Smooth muscle cell of the brain vasculature (primary cell): ENCODE measurements at regions not wholly inside any gene's neighbourhood (a gene's known extent, or its start where the extent isn't known, plus 50 kb on each side); places are given as distances from the start of the nearest gene placed in this dataset.

Experiments
- DNase-seq: peaks from one replicate; pipeline ENCODE4 v3.0.0-alpha.2; 2012; ENCODE audit warnings: low read depth, low spot score

DNA sequence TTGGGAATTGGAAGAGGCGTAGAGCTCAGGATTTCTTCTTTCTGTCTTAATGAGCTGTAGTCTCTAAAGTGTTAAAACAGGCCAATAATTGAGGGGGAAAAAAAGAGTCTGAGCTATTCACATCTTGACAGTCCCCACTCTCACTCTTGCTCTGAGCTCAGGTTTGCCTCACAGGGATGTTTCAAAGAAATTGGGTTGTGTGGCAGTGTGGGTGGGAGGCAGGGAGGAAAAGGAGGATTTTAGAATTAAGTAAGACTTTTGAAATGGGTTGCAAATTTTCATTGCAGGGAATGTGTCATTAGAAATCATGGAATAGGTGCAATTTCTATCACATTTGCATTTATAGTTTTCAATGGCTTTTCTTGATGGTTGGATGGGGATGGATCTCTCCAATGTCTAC, 338.8 kb upstream of the KIRREL3 start:
- DNase-seq = no peak

DNA sequence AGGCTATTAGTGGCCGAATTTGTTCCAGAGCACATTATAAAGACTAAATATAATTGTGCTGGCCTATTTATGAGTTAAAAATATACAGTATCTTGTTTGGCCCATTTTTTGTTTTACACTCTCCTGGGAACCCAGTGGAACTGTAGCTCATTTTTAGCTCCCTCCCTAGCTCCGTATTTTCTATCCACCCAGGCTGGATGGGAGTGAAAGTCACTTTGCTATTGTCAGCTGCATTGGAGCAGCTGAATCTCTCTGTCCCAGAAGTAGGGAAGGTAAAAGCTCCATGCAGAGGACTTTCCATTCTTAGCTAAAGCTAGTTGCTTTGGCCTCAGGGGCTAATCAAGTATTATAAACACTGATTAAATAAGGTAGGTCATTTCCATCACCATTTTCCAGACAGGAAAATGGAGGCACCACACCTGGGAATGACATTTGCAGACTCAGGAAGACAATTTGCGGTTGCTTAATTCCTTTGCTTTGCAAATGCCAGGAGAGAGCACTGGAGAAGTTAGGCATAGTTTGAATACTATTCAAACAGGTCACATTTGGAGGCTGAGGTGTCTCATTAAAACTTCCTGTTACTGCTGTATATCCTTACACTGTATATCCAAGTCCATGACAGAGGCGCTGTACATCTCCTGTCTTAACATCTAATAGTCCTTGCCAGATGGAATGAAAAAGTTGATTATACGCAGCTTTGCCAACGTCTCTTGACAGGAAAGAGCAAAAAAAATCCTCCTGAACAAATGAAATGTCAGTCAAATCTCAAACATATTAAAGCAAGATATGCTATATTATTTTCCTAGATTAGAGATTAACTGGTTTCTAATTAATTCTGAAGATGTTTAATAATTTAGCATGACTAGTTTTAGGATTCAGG, 338.1 kb upstream of the KIRREL3 start:
- DNase-seq = no peak

DNA sequence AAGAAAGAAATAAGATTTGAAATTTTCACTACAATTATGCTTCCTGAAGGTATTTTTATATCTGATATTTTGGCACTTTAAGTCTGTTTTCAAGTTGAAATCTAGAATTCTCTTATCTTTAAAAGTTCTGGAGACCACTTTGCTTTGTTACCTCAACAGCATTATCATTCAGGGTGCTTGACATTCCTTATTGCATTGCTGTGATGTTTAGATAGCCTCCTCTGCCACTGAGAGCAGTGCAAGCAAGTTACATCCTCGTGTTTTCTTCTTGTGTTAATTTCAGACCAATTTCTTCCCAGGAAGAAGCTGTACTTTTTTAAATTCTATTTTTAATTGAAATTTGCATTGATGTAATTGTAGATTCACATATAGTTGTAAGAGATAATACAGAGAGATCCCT, 333.9 kb upstream of the KIRREL3 start:
- no peak for DNase-seq

DNA sequence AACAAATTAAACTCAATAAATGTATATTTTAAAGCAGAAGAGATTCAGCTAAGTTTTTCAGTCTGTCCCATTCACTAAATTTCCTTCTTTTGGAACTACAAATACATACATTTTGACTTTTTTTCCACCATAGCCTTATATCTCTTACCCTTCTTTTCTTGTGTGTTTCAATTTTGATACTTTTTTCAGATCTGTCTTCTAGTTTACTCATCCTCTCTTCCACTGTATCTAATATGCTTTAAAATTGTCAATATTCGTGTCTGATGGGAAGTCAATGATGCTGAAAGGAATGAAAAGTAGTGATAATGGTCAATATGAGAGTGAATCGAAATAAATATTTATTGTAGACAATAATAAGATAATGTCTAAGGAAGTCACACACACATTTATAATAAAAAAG, 332.3 kb upstream of the KIRREL3 start:
- no peak for DNase-seq

DNA sequence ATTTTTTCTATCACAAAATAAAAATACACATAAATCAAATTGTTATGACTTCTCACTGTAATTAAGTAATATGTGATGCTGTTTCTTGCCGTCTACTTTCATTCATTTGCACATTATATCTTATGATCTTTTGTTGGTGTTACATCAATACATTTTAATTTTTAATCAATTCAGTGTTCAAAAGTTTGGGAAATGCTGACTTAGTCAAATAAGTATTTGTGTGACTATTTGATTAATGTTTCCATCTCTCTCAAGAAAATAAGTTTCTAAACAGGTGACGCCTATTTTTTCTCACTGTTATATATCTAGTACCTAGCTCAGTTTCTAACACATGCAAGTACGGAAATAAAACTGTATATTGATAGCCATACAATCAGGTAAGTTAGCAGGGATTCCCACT, 329.5 kb upstream of the KIRREL3 start:
- DNase-seq = no peak

DNA sequence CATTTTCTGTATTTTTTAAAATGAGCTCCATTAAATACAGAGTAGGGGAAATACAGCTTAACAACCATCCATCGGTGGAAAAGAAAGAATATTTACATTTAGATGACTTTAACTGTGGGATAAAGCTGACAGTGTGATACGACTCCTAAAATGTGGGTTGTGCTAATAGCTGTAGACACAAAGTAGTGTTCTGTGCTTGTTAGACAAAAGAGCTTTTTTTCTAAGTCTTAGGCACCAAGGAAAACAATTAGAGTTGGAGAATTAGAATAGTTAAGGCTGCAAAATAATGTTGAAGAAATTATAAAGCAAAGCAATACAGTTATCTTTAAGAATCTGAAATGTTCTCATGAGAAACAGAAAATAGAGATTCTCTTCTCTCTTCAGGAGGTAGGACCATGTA, 307.7 kb upstream of the KIRREL3 start:
- DNase-seq = no peak

DNA sequence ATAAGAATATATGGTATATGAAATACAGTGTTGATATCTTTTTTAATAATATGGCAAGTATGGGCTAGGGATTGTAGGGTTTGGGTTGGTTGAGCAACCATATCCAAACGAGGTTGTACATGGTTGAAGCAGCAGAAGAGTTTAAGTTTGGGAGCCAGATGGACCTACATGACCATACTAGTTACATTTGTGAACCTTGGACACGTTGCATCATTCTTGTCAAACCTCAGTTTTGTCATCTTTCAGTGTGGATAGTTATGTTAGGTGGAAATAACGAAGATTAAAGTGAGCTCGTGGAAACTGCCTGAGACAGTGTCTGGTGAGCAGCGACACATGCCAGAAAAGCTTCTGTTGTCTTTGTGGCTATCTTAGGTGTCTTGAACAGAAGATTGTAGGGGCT, 307.1 kb upstream of the KIRREL3 start:
- no peak for DNase-seq

DNA sequence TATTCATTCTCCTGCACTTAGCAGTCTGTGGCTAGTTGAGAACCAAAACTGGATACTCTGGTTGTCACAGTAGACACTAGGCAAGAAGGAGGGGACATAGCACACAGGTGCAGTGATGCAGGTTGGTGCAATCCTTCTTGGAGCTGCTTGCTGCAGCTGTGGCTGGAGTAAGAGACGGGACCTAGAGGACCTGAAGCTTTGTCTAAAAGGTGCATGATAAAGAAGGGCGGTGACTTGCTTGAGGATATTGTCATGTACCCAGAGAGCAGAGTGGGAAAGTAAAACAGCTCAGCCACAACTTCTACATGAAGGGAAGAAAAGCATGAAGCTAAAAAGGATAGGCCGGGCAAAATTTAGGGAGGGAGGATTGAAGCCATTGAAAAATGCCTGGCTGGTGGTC, 304.1 kb upstream of the KIRREL3 start:
- no peak for DNase-seq

DNA sequence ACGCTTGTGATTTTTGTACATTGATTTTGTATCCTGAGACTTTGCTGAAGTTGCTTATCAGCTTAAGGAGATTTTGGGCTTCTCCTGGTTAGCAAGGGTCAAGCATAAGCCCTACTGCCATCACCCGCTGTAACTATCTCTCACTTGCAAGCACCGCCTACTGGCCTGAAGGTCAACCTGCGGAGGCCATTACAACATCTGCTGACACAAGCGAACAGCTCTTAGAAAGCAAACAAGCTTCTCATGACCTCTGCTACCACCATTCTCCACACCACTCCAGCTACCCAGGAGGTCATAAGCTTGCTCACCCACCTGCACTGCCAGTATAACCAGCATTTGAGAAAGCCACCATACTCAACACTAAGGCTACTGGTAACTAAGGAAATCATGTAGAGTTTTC, 288.4 kb upstream of the KIRREL3 start:
- no peak for DNase-seq

DNA sequence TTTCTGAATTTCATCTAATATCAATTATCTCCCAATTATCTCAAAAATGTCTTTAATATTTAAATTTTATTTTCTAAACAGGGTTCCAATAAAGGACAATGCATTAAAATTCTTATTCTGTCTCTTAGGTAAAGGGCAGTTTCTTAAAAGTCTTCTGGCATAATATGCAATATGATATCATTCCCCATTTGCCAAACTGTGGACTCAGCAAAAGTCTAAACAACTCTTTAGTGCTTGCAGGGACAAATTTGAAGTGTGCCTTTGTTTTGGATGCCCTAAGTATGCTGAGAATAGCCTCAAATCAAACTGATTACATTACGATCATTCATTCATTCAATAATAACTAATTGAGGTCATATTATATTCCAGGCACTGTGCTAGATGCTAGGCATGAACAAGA, 281.0 kb upstream of the KIRREL3 start:
- no peak for DNase-seq

DNA sequence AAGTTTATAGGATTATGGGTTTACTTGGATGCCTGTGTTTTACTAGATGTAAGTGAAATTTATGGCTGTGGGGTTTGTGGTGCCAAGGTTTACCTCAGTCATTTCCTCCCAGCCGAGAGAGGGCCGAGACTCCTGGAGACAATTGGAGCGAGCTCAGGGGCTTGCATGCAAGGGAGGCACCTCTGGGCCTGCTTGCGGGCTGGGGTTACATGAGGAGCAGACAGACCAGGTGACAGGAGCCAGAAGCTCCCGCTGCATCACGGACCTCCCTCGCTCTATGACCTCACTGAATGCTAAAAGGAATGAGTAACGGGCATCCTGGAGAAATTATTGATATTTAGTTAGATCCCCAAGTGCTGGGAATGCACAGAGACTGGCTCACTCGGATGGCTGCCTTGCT, 275.2 kb upstream of the KIRREL3 start:
- no peak for DNase-seq

DNA sequence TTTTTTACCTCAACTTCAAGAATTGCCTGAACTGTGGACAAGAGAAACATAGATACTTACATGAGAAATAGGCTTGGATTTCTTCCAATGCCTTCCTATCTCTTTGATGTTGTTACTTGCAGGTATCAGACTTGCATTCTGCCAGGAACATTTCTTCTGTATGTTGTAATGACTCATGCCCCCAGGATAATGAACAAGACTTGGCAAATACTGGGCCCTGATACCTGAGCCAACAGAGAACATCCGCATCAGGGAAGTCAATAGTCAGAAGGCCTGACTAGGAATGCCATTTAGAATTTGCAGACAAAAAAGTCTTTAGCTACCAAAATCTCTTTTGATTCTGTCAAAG, 273.7 kb upstream of the KIRREL3 start:
- DNase-seq = no peak

DNA sequence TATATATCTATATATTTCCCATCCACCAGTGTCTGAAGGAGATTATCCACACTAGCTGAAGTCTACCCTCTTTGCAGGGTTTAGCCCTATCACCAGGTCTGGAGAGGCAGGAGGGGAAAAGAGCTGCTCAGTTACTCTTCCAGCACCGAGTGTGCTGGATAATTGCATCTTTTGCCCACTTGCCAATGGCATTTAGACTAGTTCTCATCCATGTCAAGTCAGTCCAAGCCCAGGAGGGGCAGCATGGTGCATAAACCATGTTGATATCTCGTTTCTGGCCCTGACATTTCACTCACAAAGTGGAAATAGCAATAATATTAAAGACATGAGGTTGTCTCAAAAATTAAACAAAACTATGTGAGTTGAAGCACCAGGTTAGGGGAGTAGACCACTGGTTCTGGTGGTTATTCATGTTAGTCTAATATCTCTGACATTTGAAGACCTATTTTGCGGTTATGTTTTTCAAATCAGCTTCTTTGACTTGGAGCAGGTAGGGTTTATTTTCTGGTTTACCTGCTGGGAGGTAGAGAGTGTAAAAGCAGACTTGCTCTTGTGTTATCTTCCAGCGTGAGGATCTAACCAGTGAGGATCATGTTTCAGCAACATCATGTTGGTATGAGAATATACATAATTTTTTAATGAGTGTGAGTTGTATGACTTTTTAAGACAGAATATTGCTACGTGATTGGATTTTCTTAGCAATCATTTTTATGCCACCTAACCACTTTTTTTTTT, 273.2 kb upstream of the KIRREL3 start:
- DNase-seq = no peak

DNA sequence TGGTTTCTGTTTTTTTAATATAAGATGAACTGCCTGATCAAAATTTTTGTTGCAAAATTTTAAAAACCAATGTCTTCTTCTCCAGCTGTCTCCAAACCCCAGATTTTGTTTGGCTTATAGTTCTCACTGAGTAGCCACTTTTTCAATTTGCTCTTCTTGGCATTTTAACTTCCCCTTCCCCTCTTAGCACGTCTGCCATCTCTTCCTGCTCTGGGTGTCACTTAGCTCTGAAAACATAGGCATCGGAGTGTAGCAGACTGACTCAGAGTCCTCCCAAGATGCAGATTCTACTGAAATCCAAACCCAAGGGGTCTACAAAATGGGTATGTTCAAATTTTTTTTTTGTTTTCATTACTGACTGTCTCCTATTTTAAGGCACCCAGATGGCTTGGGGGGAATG, 270.3 kb upstream of the KIRREL3 start:
- DNase-seq = no peak

DNA sequence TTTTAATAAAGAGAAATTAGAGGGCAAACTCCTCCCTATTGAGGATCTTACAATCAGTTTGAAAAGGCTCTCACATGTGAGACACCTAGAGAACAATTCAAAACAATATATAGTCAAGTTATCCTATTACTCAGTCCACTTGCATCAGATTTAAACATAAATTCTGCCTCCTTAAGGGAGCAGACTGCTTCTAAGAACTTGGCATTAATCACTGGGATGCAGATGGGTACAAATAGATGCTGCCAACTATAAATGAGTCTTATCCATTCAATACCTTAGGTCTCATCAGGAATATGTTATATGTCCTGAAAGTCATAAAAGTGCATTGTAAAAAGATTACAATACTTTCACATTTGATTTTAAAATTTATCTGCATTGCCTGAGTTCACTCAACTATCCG, 269.3 kb upstream of the KIRREL3 start:
- no peak for DNase-seq

DNA sequence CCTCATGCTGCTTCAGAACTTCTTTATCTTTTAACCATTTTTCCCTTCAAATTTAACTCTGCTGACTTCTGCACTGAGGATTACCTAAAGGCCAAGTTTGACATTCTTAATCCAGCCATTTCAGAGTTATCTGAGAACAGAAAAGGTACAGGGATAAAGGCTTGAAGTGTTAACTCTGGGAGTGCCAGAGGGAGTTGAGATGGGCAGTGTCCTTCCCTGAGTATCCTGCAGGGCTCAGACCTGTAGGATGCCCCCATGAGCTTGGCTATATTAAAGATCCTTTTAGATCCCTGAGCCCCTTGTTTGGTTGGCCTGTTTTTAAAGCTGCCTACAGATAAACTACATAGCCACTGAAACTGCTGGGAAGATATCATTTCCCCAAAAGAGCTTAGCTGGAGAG, 268.4 kb upstream of the KIRREL3 start:
- DNase-seq = no peak

DNA sequence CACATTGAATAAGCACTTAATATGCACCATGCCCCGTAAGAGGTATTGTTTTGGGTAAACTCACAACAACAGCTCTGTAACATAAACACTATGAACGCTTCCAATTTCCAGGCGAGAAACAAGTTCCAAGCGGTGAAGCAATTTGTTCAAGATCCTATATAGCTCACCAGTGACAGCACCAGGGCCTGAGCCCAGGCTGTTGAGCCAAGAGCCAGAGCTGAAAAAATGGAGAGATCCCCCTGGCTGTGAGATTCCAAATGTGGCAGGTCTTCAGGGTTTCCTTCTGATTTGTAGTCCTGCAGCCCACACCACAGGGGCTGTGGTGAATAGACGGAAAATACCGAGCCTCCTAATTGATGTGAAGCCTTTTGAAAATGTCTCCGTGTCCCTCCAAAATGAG, 268.0 kb upstream of the KIRREL3 start:
- no peak for DNase-seq

DNA sequence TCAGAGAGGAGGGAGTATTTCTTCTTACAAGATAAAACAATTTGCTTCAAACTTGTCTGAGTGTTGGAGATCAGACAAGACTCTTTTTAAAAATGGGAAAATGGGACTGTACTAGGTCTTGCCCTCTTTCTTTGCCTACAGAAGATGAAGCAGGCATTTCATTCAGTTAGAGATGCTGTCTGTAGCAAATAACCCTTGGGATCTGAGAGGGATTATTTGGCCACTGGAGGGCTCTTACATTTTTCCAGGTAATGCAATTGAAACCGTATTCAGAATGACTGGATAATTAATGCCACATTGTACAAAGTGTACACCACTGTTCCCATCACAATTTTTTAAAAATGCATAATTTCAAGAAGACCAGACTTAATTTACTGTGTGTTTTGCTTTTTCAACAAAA, 258.5 kb upstream of the KIRREL3 start:
- DNase-seq = no peak

DNA sequence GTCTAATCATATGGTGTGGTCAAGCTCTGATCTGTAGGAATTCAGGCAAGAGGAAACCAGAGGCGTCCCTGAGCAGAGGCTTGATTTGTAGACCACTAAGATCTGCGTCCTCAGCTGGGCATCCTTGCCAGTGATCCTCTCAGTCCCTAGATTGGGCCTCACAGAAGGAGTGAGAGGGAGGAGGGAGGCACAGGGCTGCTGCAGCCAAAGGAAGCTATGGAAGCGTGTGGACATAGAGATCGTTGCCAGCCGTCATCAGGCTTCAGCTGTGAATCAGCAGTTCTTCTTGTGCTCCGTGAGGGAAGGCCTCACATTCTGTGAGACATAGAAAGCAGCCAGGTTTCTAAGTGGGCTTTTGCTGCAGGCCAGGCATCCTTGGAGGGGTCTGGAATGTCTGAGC, 254.6 kb upstream of the KIRREL3 start:
- no peak for DNase-seq

DNA sequence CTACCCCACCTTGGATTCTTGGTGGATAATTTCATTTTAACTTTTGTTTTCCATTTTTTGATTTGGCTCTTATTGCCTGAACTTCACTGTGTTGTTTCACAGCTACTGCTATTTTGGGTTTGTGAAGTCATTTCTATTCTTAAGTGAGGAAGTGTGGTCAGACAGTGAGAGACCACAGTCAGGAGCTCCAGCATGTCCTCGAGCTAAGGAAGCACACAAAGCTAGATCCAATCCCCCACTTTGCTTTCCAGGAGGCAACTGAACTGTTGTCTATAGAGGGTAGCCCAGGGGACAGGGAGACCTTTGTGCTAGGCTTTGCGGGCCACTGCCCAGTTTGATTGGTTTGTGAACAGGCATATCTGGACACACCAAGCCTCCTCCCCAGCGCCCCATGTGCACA, 251.8 kb upstream of the KIRREL3 start:
- no peak for DNase-seq

DNA sequence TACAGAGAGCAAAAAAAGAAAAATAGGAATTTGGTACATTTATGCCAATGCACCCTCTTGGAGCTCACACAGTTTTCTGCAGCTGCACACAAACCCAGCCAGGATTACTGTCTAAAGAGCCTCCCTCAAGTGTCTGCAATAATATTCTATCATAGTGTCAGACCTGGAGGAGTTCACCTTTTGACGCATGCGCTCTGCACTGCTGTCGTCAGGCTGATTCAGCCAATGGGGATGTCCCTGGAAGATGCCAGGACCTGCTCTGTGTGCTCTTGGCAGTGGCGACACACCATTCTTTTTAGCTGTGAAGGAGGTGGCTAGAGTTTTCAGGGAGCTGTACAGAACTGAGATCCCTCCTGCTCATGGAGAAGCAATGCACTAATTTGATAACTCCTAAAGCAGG, 249.0 kb upstream of the KIRREL3 start:
- no peak for DNase-seq

DNA sequence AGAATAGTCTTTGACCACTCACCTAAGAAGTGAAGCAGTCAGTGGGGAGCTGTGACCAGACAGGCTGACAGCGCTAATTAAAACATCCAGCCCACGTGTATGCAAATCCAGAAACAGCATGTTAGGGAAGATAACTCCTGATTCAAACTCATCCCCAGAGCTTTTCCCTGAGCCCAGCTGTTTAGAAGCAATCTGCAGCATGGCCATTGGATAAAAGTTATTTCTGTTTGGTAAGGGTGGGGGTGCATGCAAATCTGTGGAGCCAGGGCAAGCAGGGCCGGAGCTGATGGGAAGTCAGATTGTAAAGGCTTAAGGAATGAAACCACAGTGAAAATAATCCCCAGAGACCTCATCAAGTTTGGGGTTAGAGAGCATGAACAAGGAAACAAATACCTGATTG, 247.9 kb upstream of the KIRREL3 start:
- no peak for DNase-seq

DNA sequence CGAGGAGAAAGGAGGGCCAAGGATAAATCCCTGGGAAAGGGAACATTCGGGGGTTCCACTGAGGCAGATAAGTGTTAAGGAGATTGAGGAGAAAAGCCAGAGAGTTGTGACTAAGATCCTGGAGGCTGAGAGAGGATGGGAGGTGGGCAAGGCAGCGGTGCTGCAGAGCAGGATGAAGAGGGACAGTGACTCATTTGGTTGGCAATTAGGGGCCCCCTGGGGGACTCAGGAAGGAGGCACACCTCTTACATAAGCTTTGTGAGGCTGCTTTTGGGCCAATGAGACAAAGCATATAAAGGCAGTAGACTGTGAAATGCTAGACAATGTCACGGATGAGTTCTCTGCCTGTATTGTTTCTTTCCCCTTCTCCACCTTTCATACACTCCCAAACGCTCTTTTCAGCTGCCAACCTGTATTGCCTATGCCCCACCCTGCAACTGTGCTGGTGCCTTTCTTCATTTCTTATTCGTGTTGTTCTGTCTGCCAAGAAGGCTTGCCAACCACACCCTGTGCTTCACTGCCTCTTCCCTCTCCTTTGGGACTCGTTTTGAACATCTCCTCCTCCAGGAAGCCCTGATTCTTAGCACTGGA, 246.8 kb upstream of the KIRREL3 start:
- DNase-seq = no peak
